Glutamatergic neuron (in vitro differentiated cells): ENCODE measurements at regions not wholly inside any gene's neighbourhood (a gene's known extent, or its start where the extent isn't known, plus 50 kb on each side); places are given as distances from the start of the nearest gene placed in this dataset.

ENCODE experiments used
- DNase-seq: peaks from one replicate; pipeline ENCODE4 v3.0.0; 2022
- H3K27ac Mint-ChIP-seq: one replicate; pipeline ENCODE4 v1.8.0; 2020; ENCODE audit warnings: mild to moderate bottlenecking, mixed read lengths, inconsistent platforms; ENCODE audit not compliant: unreplicated experiment
- H3K27me3 Mint-ChIP-seq: one replicate; pipeline ENCODE4 v1.8.0; 2020; ENCODE audit warnings: mild to moderate bottlenecking, moderate library complexity, mixed read lengths, inconsistent platforms; ENCODE audit not compliant: unreplicated experiment
- H3K36me3 Mint-ChIP-seq: one replicate; pipeline ENCODE4 v1.8.0; 2020; ENCODE audit warnings: mild to moderate bottlenecking, mixed read lengths, inconsistent platforms; ENCODE audit not compliant: unreplicated experiment
- H3K4me1 Mint-ChIP-seq: one replicate; pipeline ENCODE4 v1.8.0; 2020; ENCODE audit warnings: mild to moderate bottlenecking, low read depth, mixed read lengths, inconsistent platforms; ENCODE audit not compliant: unreplicated experiment
- H3K4me3 Mint-ChIP-seq: one replicate; pipeline ENCODE4 v1.8.0; 2020; ENCODE audit warnings: mild to moderate bottlenecking, mixed read lengths, inconsistent platforms; ENCODE audit not compliant: unreplicated experiment
- H3K9me3 Mint-ChIP-seq: one replicate; pipeline ENCODE4 v1.8.0; 2020; ENCODE audit warnings: mild to moderate bottlenecking, moderate library complexity, mixed read lengths, inconsistent platforms; ENCODE audit not compliant: unreplicated experiment
- TF ChIP-seq, protein P1 (sequence below): fragments of 200-600 bp; sonication (generic); IDR thresholded peaks from one replicate; pipeline ENCODE4 v1.5.0; 2021; ENCODE audit not compliant: partially characterized antibody, unreplicated experiment

DNA sequence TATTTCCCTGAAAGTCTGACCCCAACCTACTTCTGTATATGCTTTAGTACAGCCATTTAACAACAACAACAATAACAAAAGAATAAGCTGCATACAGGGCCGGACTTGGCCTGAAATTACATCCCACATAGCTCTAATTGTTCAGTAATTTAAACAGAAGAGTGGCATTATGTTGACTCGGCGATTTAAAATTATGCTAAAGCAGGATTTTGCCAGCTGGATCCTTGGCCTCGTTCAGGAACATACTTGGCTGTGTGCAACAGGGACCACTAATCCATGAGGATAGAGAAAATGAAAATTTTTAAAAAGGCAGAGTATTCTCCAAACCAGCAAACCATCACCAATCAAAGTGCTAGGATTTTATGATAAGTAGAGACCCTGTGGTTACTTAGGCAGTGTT lies 433.1 kb upstream of the RBMS3 start:
- peaks cover 17% of the 10 kb centered on the region for H3K4me1 Mint-ChIP-seq
- no peaks in the 10 kb centered on the region for H3K36me3 Mint-ChIP-seq
- no peaks in the 10 kb centered on the region for H3K27me3 Mint-ChIP-seq
- no peak for DNase-seq
- H3K9me3 Mint-ChIP-seq, result peaks cover 4% of the 10 kb centered on the region
- no peak overlapping the region for H3K4me3 Mint-ChIP-seq
- no peak overlapping the region for H3K27ac Mint-ChIP-seq
- TF ChIP-seq, protein P1, sequence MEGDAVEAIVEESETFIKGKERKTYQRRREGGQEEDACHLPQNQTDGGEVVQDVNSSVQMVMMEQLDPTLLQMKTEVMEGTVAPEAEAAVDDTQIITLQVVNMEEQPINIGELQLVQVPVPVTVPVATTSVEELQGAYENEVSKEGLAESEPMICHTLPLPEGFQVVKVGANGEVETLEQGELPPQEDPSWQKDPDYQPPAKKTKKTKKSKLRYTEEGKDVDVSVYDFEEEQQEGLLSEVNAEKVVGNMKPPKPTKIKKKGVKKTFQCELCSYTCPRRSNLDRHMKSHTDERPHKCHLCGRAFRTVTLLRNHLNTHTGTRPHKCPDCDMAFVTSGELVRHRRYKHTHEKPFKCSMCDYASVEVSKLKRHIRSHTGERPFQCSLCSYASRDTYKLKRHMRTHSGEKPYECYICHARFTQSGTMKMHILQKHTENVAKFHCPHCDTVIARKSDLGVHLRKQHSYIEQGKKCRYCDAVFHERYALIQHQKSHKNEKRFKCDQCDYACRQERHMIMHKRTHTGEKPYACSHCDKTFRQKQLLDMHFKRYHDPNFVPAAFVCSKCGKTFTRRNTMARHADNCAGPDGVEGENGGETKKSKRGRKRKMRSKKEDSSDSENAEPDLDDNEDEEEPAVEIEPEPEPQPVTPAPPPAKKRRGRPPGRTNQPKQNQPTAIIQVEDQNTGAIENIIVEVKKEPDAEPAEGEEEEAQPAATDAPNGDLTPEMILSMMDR, result no peak

DNA sequence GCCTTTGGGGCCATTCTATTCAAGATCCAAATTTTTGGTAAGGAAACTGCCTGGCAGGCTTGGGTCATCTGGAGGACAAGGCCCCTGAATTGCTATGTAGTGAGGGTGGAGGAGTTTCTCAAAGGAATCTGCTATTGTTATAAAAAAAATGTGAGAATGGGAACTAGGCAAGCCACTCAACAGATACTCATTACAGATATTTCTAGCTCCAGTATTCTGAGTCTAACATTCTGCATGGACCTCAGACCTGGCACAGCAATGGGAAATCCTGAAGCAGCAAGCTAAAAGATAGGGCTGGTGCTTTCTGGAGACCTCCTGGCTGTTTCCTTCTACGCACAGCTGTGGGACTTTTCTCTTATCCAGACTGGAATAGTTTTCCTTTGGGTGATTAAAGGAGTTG lies 430.7 kb upstream of the RBMS3 start:
- TF ChIP-seq, protein P1, result no peak

DNA sequence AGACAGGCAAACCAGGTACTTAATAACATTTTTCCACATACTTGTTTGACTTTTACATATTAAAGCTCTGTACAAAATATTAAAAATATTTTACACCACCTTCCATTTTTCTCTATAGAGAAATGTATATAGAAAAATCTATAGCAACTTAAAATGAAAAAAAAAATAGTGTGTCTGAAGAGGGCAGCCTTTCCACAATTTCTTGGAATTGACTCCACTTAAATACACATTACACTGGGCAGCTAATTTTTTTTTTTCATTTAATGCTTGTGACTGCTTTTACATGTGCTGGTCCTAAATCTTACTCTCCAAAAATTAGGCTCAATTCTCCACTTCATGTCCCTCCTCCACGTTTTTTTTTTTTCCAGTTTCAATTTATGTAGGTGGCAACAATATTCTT lies 427.0 kb upstream of the RBMS3 start:
- no peaks in the 10 kb centered on the region for H3K27me3 Mint-ChIP-seq
- H3K27ac Mint-ChIP-seq, result no peak overlapping the region
- H3K4me3 Mint-ChIP-seq, result no peak overlapping the region
- no peak for DNase-seq
- H3K4me1 Mint-ChIP-seq, result no peaks in the 10 kb centered on the region
- TF ChIP-seq, protein P1, result no peak
- H3K9me3 Mint-ChIP-seq, result no peaks in the 10 kb centered on the region
- H3K36me3 Mint-ChIP-seq, result no peaks in the 10 kb centered on the region

More for the DNA sequence above, 430.7 kb upstream of the RBMS3 start:
- H3K4me3 Mint-ChIP-seq, result no peak overlapping the region
- H3K9me3 Mint-ChIP-seq, result peaks cover 4% of the 10 kb centered on the region
- no peak for DNase-seq
- H3K4me1 Mint-ChIP-seq, result peaks cover 10% of the 10 kb centered on the region
- no peaks in the 10 kb centered on the region for H3K36me3 Mint-ChIP-seq
- H3K27me3 Mint-ChIP-seq, result no peaks in the 10 kb centered on the region
- no peak overlapping the region for H3K27ac Mint-ChIP-seq

DNA sequence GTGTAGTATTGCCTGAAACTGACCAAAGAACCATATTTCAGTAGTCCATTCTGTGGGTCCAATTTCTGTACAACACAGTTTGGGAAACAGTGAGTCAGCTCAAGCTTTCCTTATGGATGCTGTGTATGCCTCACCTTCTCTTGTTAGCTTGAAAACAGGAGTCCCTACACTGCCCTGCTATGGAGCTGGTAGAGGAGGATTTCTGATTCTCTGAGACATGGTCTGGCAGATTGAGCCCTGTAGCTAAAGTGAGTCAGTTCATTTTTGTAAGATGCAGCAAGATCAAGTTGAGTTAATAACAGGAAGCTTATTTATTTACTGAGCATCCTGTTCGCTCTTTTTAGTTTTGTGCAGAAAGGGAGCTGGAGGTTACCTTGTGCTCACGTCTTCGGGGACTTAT lies 424.1 kb upstream of the RBMS3 start:
- Mint-ChIP-seq H3K27ac (no peak overlapping the region), H3K4me3 (no peak overlapping the region), H3K9me3 (no peaks in the 10 kb centered on the region), H3K27me3 (no peaks in the 10 kb centered on the region), H3K4me1 (no peaks in the 10 kb centered on the region), H3K36me3 (no peaks in the 10 kb centered on the region)
- no peak for DNase-seq
- TF ChIP-seq, protein P1, result no peak

DNA sequence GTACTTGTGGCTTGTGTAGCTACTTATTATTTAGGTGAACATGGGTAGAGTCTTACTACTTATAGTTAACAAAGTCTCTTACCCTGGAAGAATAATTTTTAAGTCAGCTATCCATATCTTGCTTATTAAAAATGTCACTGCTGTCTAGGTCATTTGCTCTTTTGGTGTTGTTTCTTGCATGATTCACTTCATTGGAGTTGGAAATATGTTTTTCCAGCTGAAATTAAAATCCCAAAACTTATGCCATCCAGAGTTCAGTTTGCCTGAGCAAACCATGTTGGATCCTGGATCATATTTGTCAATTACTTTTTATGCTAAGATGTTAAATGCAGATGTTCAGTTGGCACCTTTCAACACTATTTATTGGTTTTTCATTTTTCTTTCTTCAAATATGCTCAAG lies 421.0 kb upstream of the RBMS3 start:
- H3K27ac Mint-ChIP-seq, result no peak overlapping the region
- H3K36me3 Mint-ChIP-seq, result no peaks in the 10 kb centered on the region
- no peaks in the 10 kb centered on the region for H3K4me1 Mint-ChIP-seq
- DNase-seq, result no peak
- no peaks in the 10 kb centered on the region for H3K27me3 Mint-ChIP-seq
- H3K9me3 Mint-ChIP-seq, result no peaks in the 10 kb centered on the region
- H3K4me3 Mint-ChIP-seq, result no peak overlapping the region
- TF ChIP-seq, protein P1, result no peak
